Left ventricle myocardium inferior (tissue), 1 donor: ENCODE measurements at regions not wholly inside any gene's neighbourhood (a gene's known extent, or its start where the extent isn't known, plus 50 kb on each side); places are given as distances from the start of the nearest gene placed in this dataset.

Experiments used
- DNase-seq: peaks from one replicate; pipeline ENCODE4 v3.0.0-alpha.2; 2020
- H3K27ac ChIP-seq: fragments of 200-600 bp; replicated peaks from 2 replicates; pipeline ENCODE4 v1.8.0; 2021
- H3K27me3 ChIP-seq: fragments of 200-600 bp; 2 replicates; pipeline ENCODE4 v1.8.0; 2021; ENCODE audit warnings: low read depth
- H3K36me3 ChIP-seq: fragments of 200-600 bp; 2 replicates; pipeline ENCODE4 v1.8.0; 2021
- H3K4me1 ChIP-seq: fragments of 200-600 bp; 2 replicates; pipeline ENCODE4 v1.8.0; 2021
- H3K4me3 ChIP-seq: fragments of 200-600 bp; 2 replicates; pipeline ENCODE4 v1.8.0; 2021; ENCODE audit warnings: mild to moderate bottlenecking, moderate library complexity
- H3K9me3 ChIP-seq: fragments of 200-600 bp; replicated peaks from 2 replicates; pipeline ENCODE4 v1.8.0; 2021
- CTCF ChIP-seq: fragments of 200-600 bp; IDR thresholded peaks from 2 replicates; pipeline ENCODE4 v1.8.0; 2021; ENCODE audit warnings: antibody characterized with exemption, mild to moderate bottlenecking, borderline replicate concordance
- intact Hi-C: fragments of 100-400 bp; cut with micrococcal nuclease; formaldehyde crosslinking; loops from one replicate; pipeline ENCODE4 v1.11.0; 2022
- donor health status: DM: no; HTN: yes; CAD: no; lungs with severe emphysema.

- no peak for DNase-seq
- H3K27ac ChIP-seq, result no peak overlapping the region
- intact Hi-C loops, result no loop called here
- no peaks in the 10 kb centered on the region for H3K36me3 ChIP-seq
- H3K4me1 ChIP-seq, result no peaks in the 10 kb centered on the region
- TF ChIP-seq CTCF, result no peak
- no peaks in the 10 kb centered on the region for H3K9me3 ChIP-seq
- H3K4me3 ChIP-seq, result no peak overlapping the region
- no peaks in the 10 kb centered on the region for H3K27me3 ChIP-seq
Measured at GRCh38 chr5:34523387-34523726, 132.8 kb upstream of the RAI14 start.

GRCh38 chr5:34524123-34524522 is 132.0 kb upstream of the RAI14 start:
- Histone ChIP-seq H3K4me3 (no peak overlapping the region), H3K27ac (no peak overlapping the region), H3K36me3 (no peaks in the 10 kb centered on the region), H3K4me1 (no peaks in the 10 kb centered on the region), H3K9me3 (no peaks in the 10 kb centered on the region), H3K27me3 (no peaks in the 10 kb centered on the region)
- DNase-seq, result no peak
- TF ChIP-seq CTCF, result no peak
- intact Hi-C loops, result no loop called here

GRCh38 chr5:34525761-34526160 is 130.4 kb upstream of the RAI14 start:
- Histone ChIP-seq H3K9me3 (no peaks in the 10 kb centered on the region), H3K27me3 (no peaks in the 10 kb centered on the region), H3K4me3 (no peak overlapping the region), H3K36me3 (no peaks in the 10 kb centered on the region), H3K4me1 (no peaks in the 10 kb centered on the region), H3K27ac (peak overlapping the region; percentile 45)
- intact Hi-C loops, result no loop called here
- TF ChIP-seq CTCF, result no peak
- no peak for DNase-seq

- no peaks in the 10 kb centered on the region for H3K4me1 ChIP-seq
- DNase-seq, result no peak
- no peak overlapping the region for H3K4me3 ChIP-seq
- intact Hi-C loops, result no loop called here
- no peaks in the 10 kb centered on the region for H3K36me3 ChIP-seq
- TF ChIP-seq CTCF, result no peak
- H3K27me3 ChIP-seq, result no peaks in the 10 kb centered on the region
- H3K9me3 ChIP-seq, result no peaks in the 10 kb centered on the region
- H3K27ac ChIP-seq, result no peak overlapping the region
Measured at GRCh38 chr5:34526682-34527305, 129.3 kb upstream of the RAI14 start.

GRCh38 chr5:34529581-34530331 is 126.4 kb upstream of the RAI14 start:
- intact Hi-C loops, result no loop called here
- no peaks in the 10 kb centered on the region for H3K27me3 ChIP-seq
- H3K9me3 ChIP-seq, result no peaks in the 10 kb centered on the region
- H3K4me1 ChIP-seq, result no peaks in the 10 kb centered on the region
- TF ChIP-seq CTCF, result no peak
- no peak overlapping the region for H3K4me3 ChIP-seq
- H3K27ac ChIP-seq, result no peak overlapping the region
- no peaks in the 10 kb centered on the region for H3K36me3 ChIP-seq
- DNase-seq, result no peak
